GM12878 (cell line): ENCODE measurements at regions not wholly inside any gene's neighbourhood (a gene's known extent, or its start where the extent isn't known, plus 50 kb on each side); places are given as distances from the start of the nearest gene placed in this dataset.

Experiments used
- ATAC-seq: fragments of 200-7000 bp; cut with Tn5 transposase; 3 replicates; pipeline ENCODE4 v1.9.1; 2020; ENCODE audit warnings: mild to moderate bottlenecking, moderate library complexity
- BruUV-seq: library from RNA; stranded (reverse); fragments of 400-500 nt; replicated peaks from 2 replicates; lab custom pipeline; 2021; lab: Mats Ljungman, UMichigan
- CTCF ChIA-PET: fragments of 300-600 bp; sonication (Branson Sonifier 250); formaldehyde crosslinking; extraction: SDS; loops from one replicate; lab custom pipeline; 2021; ENCODE audit warnings: inconsistent platforms; lab: Yijun Ruan, JAX
- POLR2A ChIA-PET: fragments of 350-600 bp; formaldehyde crosslinking; extraction: SDS; loops from one replicate; lab custom pipeline; 2021; ENCODE audit warnings: inconsistent platforms; lab: Charles Lee
- RAD21 ChIA-PET: fragments of 300-600 bp; sonication (Branson Sonifier 250); formaldehyde crosslinking; loops from one replicate; lab custom pipeline; 2023; ENCODE audit warnings: antibody characterized with exemption; ENCODE audit not compliant: unreplicated experiment; lab: Charles Lee
- SMC1A ChIA-PET: fragments of 300-600 bp; sonication (Branson Sonifier 250); formaldehyde crosslinking; loops from one replicate; lab custom pipeline; 2023; ENCODE audit not compliant: unreplicated experiment, uncharacterized antibody; lab: Charles Lee
- DNase-seq: peaks from one replicate; pipeline ENCODE4 v3.0.0-alpha.2; 2011; ENCODE audit warnings: low read depth, low spot score
- FAIRE-seq: peaks from 3 replicates; lab custom pipeline; 2011; peaks lifted over from hg19 to GRCh38; lab: Jason Lieb, UNC
- H2AFZ ChIP-seq: 2 replicates; pipeline ENCODE4 v1.6.0; 2011; ENCODE audit warnings: low read depth, low read length, control low read depth; ENCODE audit not compliant: control insufficient read depth
- H3K27ac ChIP-seq: 2 replicates; pipeline ENCODE4 v1.5.1; 2011; ENCODE audit warnings: control low read depth; ENCODE audit not compliant: control insufficient read depth, insufficient read depth
- H3K27me3 ChIP-seq, 2 experiments: replicated peaks in 1 of 2; 2 replicates each; pipeline versions ENCODE4 v1.6.0 to v1.6.1; 2011; ENCODE audit warnings: low read length in 1 of 2; ENCODE audit not compliant: control insufficient read depth in 2 of 2, insufficient read depth in 2 of 2
- H3K36me3 ChIP-seq, 2 experiments: 2 replicates each; pipeline ENCODE4 v1.5.1; 2011; ENCODE audit warnings: low read length in 1 of 2; ENCODE audit not compliant: control insufficient read depth in 2 of 2, insufficient read depth in 2 of 2
- H3K4me1 ChIP-seq: 2 replicates; pipeline ENCODE4 v1.6.1; 2011; ENCODE audit warnings: mild to moderate bottlenecking, low read length, moderate library complexity, mixed read lengths; ENCODE audit not compliant: control insufficient read depth, insufficient read depth
- H3K4me2 ChIP-seq: 2 replicates; pipeline ENCODE4 v1.6.0; 2011; ENCODE audit warnings: control low read depth; ENCODE audit not compliant: control insufficient read depth, insufficient read depth
- H3K4me3 ChIP-seq: fragments of 200-600 bp; sonication (generic); 2 replicates; pipeline ENCODE4 v1.5.1; 2016
- H3K79me2 ChIP-seq: 2 replicates; pipeline ENCODE4 v1.6.0; 2011; ENCODE audit warnings: low read length; ENCODE audit not compliant: control insufficient read depth, insufficient read depth
- H3K9ac ChIP-seq: 2 replicates; pipeline ENCODE4 v1.8.0; 2011; ENCODE audit warnings: low read length, control low read depth, mixed read lengths; ENCODE audit not compliant: control insufficient read depth, insufficient read depth
- H3K9me3 ChIP-seq: replicated peaks from 3 replicates; pipeline ENCODE4 v1.5.1; 2011; ENCODE audit warnings: mild to moderate bottlenecking, low read length; ENCODE audit not compliant: control insufficient read depth, insufficient read depth
- H4K20me1 ChIP-seq: 2 replicates; pipeline ENCODE4 v1.6.0; 2011; ENCODE audit not compliant: control insufficient read depth, insufficient read depth
- MTA3 ChIP-seq: IDR thresholded peaks from 2 replicates; pipeline ENCODE4 v1.6.1; 2012; ENCODE audit warnings: low read length, inconsistent platforms, borderline replicate concordance
- MXI1 ChIP-seq: fragments of 150-350 bp; IDR thresholded peaks from 2 replicates; pipeline ENCODE4 v1.6.1; 2011; ENCODE audit warnings: low read depth, mild to moderate bottlenecking, inconsistent platforms, low read length, improper control_type of control experiment
- NBN ChIP-seq: fragments of 450-650 bp; IDR thresholded peaks from 2 replicates; pipeline ENCODE4 v1.6.1; 2016
- RFX5 ChIP-seq: IDR thresholded peaks from 2 replicates; pipeline ENCODE4 v1.6.1; 2011; ENCODE audit warnings: low read depth, low read length, improper control_type of control experiment
- SMAD1 ChIP-seq: fragments of 450-650 bp; IDR thresholded peaks from 2 replicates; pipeline ENCODE4 v1.6.1; 2018; ENCODE audit warnings: mild to moderate bottlenecking, low read depth; ENCODE audit not compliant: partially characterized antibody
- SMC3 ChIP-seq: IDR thresholded peaks from 2 replicates; pipeline ENCODE4 v1.6.1; 2011; ENCODE audit warnings: low read length, improper control_type of control experiment, borderline replicate concordance
- TAF1 ChIP-seq: IDR thresholded peaks from 2 replicates; pipeline ENCODE4 v1.6.1; 2011; ENCODE audit warnings: mild to moderate bottlenecking, low read depth, low read length, borderline replicate concordance
- ZNF384 ChIP-seq: IDR thresholded peaks from 2 replicates; pipeline ENCODE4 v1.6.1; 2012; ENCODE audit warnings: low read depth, mild to moderate bottlenecking, low read length, improper control_type of control experiment, borderline replicate concordance
- WGBS: methylation state at CpG from one replicate; pipeline ENCODE4 v1.1.6; 2016; ENCODE audit warnings: low lambda C conversion rate; ENCODE audit not compliant: insufficient replicate concordance, insufficient coverage; ENCODE audit errors: missing lambda C conversion rate; 5-methylcytosine and 5-hydroxymethylcytosine counted together
- in situ Hi-C: fragments of 300-500 bp; cut with MboI; formaldehyde crosslinking; loops from 9 replicates; pipeline ENCODE4 v1.14.3; 2018; ENCODE audit warnings: mixed read lengths
- intact Hi-C: fragments of 100-400 bp; cut with micrococcal nuclease; formaldehyde crosslinking; loops from one replicate; pipeline ENCODE4 v1.14.2; 2022; ENCODE audit not compliant: unreplicated experiment
- TF ChIP-seq, protein P1 (sequence below): IDR thresholded peaks from 2 replicates; pipeline ENCODE4 v1.6.1; 2011; ENCODE audit warnings: borderline replicate concordance, low read depth, mild to moderate bottlenecking, moderate library complexity, mixed read lengths, low read length; ENCODE audit not compliant: insufficient read depth; ENCODE audit errors: extremely low read length
- TF ChIP-seq, protein P2 (sequence below): IDR thresholded peaks from 2 replicates; pipeline ENCODE4 v1.6.1; 2011; ENCODE audit warnings: mild to moderate bottlenecking, low read depth, low read length, moderate library complexity; ENCODE audit not compliant: insufficient replicate concordance
- TF ChIP-seq, protein P3 (sequence below): fragments of 450-650 bp; IDR thresholded peaks from 2 replicates; pipeline ENCODE4 v1.6.1; 2017; ENCODE audit warnings: mild to moderate bottlenecking, moderate library complexity
- TF ChIP-seq, protein P4 (sequence below): fragments of 450-650 bp; IDR thresholded peaks from 2 replicates; pipeline ENCODE4 v1.6.1; 2017; ENCODE audit warnings: mild to moderate bottlenecking, low read depth, inconsistent platforms; ENCODE audit not compliant: poor library complexity, severe bottlenecking
- TF ChIP-seq, protein P5 (sequence below): fragments of 150-350 bp; IDR thresholded peaks from 2 replicates; pipeline ENCODE4 v1.6.1; 2016; ENCODE audit warnings: low read depth, low read length

DNA sequence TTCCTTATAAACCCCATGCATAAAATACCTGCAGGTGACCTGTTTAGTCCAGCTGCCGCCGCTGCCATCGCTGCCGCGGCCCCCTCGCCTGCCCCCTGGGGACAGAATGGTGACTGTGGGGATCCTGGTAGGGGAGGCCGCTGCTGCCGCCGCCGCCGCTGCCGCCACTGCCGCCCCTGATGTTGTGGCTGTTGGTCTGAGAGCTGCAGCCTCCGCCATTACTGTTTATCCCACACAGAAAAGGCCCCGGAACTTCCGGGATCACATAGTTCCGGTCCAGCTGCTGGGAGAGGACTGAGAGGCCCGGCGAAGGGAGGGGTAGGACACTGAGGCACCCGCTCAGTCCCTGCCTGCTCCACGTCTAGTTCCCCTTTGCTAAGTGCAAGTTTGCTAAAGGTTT is 244.9 kb downstream of the C12orf50 start:
- no peaks in the 10 kb centered on the region for H4K20me1 ChIP-seq
- H3K9ac ChIP-seq: no peak overlapping the region
- FAIRE-seq: no peak
- SMC1A ChIA-PET: no interaction called here
- POLR2A ChIA-PET: no interaction called here
- H3K36me3 ChIP-seq: no peaks in the 10 kb centered on the region
- H3K27me3 ChIP-seq: no peaks in the 10 kb centered on the region
- no peak overlapping the region for H3K4me2 ChIP-seq
- no peak overlapping the region for H2AFZ ChIP-seq
- H3K79me2 ChIP-seq: no peaks in the 10 kb centered on the region
- intact Hi-C loops (no loop called here), in situ Hi-C loops (no loop called here)
- RAD21 ChIA-PET: no interaction called here
- no peak for DNase-seq
- no peak overlapping the region for H3K27ac ChIP-seq
- no peak overlapping the region for H3K4me3 ChIP-seq
- CTCF ChIA-PET: no interaction called here
- WGBS: 81% methylated on average over 20 of the region's 21 CpGs
- H3K9me3 ChIP-seq: no peaks in the 10 kb centered on the region
- BruUV-seq: no TSS peak
- H3K4me1 ChIP-seq: no peaks in the 10 kb centered on the region
- ATAC-seq: no peak
- no peak for TF ChIP-seq RFX5
- TF ChIP-seq SMC3: no peak
- TF ChIP-seq TAF1: no peak
- TF ChIP-seq, protein P1, sequence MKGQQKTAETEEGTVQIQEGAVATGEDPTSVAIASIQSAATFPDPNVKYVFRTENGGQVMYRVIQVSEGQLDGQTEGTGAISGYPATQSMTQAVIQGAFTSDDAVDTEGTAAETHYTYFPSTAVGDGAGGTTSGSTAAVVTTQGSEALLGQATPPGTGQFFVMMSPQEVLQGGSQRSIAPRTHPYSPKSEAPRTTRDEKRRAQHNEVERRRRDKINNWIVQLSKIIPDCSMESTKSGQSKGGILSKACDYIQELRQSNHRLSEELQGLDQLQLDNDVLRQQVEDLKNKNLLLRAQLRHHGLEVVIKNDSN: no peak
- TF ChIP-seq NBN: no peak
- TF ChIP-seq, protein P2, sequence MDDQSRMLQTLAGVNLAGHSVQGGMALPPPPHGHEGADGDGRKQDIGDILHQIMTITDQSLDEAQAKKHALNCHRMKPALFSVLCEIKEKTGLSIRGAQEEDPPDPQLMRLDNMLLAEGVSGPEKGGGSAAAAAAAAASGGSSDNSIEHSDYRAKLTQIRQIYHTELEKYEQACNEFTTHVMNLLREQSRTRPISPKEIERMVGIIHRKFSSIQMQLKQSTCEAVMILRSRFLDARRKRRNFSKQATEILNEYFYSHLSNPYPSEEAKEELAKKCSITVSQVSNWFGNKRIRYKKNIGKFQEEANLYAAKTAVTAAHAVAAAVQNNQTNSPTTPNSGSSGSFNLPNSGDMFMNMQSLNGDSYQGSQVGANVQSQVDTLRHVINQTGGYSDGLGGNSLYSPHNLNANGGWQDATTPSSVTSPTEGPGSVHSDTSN: no peak
- TF ChIP-seq, protein P3, sequence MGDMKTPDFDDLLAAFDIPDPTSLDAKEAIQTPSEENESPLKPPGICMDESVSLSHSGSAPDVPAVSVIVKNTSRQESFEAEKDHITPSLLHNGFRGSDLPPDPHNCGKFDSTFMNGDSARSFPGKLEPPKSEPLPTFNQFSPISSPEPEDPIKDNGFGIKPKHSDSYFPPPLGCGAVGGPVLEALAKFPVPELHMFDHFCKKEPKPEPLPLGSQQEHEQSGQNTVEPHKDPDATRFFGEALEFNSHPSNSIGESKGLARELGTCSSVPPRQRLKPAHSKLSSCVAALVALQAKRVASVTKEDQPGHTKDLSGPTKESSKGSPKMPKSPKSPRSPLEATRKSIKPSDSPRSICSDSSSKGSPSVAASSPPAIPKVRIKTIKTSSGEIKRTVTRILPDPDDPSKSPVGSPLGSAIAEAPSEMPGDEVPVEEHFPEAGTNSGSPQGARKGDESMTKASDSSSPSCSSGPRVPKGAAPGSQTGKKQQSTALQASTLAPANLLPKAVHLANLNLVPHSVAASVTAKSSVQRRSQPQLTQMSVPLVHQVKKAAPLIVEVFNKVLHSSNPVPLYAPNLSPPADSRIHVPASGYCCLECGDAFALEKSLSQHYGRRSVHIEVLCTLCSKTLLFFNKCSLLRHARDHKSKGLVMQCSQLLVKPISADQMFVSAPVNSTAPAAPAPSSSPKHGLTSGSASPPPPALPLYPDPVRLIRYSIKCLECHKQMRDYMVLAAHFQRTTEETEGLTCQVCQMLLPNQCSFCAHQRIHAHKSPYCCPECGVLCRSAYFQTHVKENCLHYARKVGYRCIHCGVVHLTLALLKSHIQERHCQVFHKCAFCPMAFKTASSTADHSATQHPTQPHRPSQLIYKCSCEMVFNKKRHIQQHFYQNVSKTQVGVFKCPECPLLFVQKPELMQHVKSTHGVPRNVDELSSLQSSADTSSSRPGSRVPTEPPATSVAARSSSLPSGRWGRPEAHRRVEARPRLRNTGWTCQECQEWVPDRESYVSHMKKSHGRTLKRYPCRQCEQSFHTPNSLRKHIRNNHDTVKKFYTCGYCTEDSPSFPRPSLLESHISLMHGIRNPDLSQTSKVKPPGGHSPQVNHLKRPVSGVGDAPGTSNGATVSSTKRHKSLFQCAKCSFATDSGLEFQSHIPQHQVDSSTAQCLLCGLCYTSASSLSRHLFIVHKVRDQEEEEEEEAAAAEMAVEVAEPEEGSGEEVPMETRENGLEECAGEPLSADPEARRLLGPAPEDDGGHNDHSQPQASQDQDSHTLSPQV: no peak
- TF ChIP-seq MTA3: no peak
- TF ChIP-seq, protein P4, sequence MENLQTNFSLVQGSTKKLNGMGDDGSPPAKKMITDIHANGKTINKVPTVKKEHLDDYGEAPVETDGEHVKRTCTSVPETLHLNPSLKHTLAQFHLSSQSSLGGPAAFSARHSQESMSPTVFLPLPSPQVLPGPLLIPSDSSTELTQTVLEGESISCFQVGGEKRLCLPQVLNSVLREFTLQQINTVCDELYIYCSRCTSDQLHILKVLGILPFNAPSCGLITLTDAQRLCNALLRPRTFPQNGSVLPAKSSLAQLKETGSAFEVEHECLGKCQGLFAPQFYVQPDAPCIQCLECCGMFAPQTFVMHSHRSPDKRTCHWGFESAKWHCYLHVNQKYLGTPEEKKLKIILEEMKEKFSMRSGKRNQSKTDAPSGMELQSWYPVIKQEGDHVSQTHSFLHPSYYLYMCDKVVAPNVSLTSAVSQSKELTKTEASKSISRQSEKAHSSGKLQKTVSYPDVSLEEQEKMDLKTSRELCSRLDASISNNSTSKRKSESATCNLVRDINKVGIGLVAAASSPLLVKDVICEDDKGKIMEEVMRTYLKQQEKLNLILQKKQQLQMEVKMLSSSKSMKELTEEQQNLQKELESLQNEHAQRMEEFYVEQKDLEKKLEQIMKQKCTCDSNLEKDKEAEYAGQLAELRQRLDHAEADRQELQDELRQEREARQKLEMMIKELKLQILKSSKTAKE: no peak
- no peak for TF ChIP-seq MXI1
- TF ChIP-seq ZNF384: no peak
- TF ChIP-seq, protein P5, sequence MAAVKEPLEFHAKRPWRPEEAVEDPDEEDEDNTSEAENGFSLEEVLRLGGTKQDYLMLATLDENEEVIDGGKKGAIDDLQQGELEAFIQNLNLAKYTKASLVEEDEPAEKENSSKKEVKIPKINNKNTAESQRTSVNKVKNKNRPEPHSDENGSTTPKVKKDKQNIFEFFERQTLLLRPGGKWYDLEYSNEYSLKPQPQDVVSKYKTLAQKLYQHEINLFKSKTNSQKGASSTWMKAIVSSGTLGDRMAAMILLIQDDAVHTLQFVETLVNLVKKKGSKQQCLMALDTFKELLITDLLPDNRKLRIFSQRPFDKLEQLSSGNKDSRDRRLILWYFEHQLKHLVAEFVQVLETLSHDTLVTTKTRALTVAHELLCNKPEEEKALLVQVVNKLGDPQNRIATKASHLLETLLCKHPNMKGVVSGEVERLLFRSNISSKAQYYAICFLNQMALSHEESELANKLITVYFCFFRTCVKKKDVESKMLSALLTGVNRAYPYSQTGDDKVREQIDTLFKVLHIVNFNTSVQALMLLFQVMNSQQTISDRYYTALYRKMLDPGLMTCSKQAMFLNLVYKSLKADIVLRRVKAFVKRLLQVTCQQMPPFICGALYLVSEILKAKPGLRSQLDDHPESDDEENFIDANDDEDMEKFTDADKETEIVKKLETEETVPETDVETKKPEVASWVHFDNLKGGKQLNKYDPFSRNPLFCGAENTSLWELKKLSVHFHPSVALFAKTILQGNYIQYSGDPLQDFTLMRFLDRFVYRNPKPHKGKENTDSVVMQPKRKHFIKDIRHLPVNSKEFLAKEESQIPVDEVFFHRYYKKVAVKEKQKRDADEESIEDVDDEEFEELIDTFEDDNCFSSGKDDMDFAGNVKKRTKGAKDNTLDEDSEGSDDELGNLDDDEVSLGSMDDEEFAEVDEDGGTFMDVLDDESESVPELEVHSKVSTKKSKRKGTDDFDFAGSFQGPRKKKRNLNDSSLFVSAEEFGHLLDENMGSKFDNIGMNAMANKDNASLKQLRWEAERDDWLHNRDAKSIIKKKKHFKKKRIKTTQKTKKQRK: no peak
- no peak for TF ChIP-seq SMAD1
